ENCODE measurements at regions not wholly inside any gene's neighbourhood (a gene's known extent, or its start where the extent isn't known, plus 50 kb on each side); places are given as distances from the start of the nearest gene placed in this dataset.

GRCh38 chr4:97197106-97197505 lies 946.2 kb downstream of the STPG2 start:
- H3K36me3 ChIP-seq: no peaks in the 10 kb centered on the region
- H3K27me3 ChIP-seq: no peaks in the 10 kb centered on the region
- no peak for DNase-seq
- H3K4me1 ChIP-seq: no peaks in the 10 kb centered on the region
- 79 to 92% methylated on average over 2 of the region's 2 CpGs for WGBS, 2 donors (ENCODE audit: low coverage in 1 of 2)
- no peak for TF ChIP-seq CTCF (IDR thresholded peaks at IDR 0.05)
- TF ChIP-seq EP300 (IDR thresholded peaks at IDR 0.05; ENCODE audit: low read depth): no peak
- no peak for TF ChIP-seq POLR2A (IDR thresholded peaks at IDR 0.05)
- TF ChIP-seq POLR2AphosphoS5 (IDR thresholded peaks at IDR 0.05): no peak
- no peak overlapping the region for H3K4me3 ChIP-seq
- no peak overlapping the region for H3K27ac ChIP-seq
- intact Hi-C loops (cut with DNase I; ENCODE audit: low total_unique reads) (no loop called here), in situ Hi-C loops (cut with MboI; ENCODE audit: low pct_ligation_motif_present in 1 of 4, low pct_unique_long_range_greater_than_20kb in 1 of 4, low sequenced_read_pairs in 3 of 4) (no loop called here)
- H3K9me3 ChIP-seq: no peaks in the 10 kb centered on the region

- Histone ChIP-seq H3K4me3 (no peak overlapping the region), H3K4me1 (no peaks in the 10 kb centered on the region), H3K36me3 (no peaks in the 10 kb centered on the region), H3K27ac (no peak overlapping the region), H3K9me3 (no peaks in the 10 kb centered on the region), H3K27me3 (no peaks in the 10 kb centered on the region)
- intact Hi-C loops (cut with DNase I; ENCODE audit: low total_unique reads): no loop called here
- in situ Hi-C loops (cut with MboI; ENCODE audit: low pct_ligation_motif_present in 1 of 4, low pct_unique_long_range_greater_than_20kb in 1 of 4, low sequenced_read_pairs in 3 of 4): no loop called here
- 67 to 71% methylated on average over 1 of the region's 1 CpG for WGBS, 2 donors (ENCODE audit: low coverage in 1 of 2)
- no peak for TF ChIP-seq EP300 (IDR thresholded peaks at IDR 0.05; ENCODE audit: low read depth)
- no peak for TF ChIP-seq POLR2AphosphoS5 (IDR thresholded peaks at IDR 0.05)
- TF ChIP-seq POLR2A (IDR thresholded peaks at IDR 0.05): no peak
- no peak for TF ChIP-seq CTCF (IDR thresholded peaks at IDR 0.05)
- DNase-seq: no peak
Measured at GRCh38 chr4:97208749-97209148, 934.5 kb downstream of the STPG2 start.

- 38 to 86% methylated on average over 1 to 5 of the region's 5 CpGs for WGBS, 2 donors (ENCODE audit: low coverage in 1 of 2)
- intact Hi-C loops (cut with DNase I; ENCODE audit: low total_unique reads) (no loop called here), in situ Hi-C loops (cut with MboI; ENCODE audit: low pct_ligation_motif_present in 1 of 4, low pct_unique_long_range_greater_than_20kb in 1 of 4, low sequenced_read_pairs in 3 of 4) (no loop called here)
- Histone ChIP-seq H3K9me3 (no peaks in the 10 kb centered on the region), H3K27me3 (no peaks in the 10 kb centered on the region), H3K36me3 (no peaks in the 10 kb centered on the region), H3K4me3 (no peak overlapping the region), H3K27ac (no peak overlapping the region), H3K4me1 (no peaks in the 10 kb centered on the region)
- no peak for TF ChIP-seq EP300 (IDR thresholded peaks at IDR 0.05; ENCODE audit: low read depth)
- no peak for TF ChIP-seq CTCF (IDR thresholded peaks at IDR 0.05)
- TF ChIP-seq POLR2AphosphoS5 (IDR thresholded peaks at IDR 0.05): no peak
- no peak for TF ChIP-seq POLR2A (IDR thresholded peaks at IDR 0.05)
- DNase-seq: no peak
Measured at GRCh38 chr4:97215409-97215941, 927.8 kb downstream of the STPG2 start.

- TF ChIP-seq CTCF (IDR thresholded peaks at IDR 0.05) (no peak), POLR2AphosphoS5 (IDR thresholded peaks at IDR 0.05) (no peak)
- no peak overlapping the region for H3K27ac ChIP-seq
- no peaks in the 10 kb centered on the region for H3K27me3 ChIP-seq
- 78 to 80% methylated on average over 4 of the region's 4 CpGs for WGBS, 2 donors (ENCODE audit: low coverage in 1 of 2)
- in situ Hi-C loops (cut with MboI; ENCODE audit: low pct_ligation_motif_present in 1 of 4, low pct_unique_long_range_greater_than_20kb in 1 of 4, low sequenced_read_pairs in 3 of 4): no loop called here
- H3K4me3 ChIP-seq: no peak overlapping the region
- no peaks in the 10 kb centered on the region for H3K36me3 ChIP-seq
- intact Hi-C loops (cut with DNase I; ENCODE audit: low total_unique reads): no loop called here
- no peaks in the 10 kb centered on the region for H3K9me3 ChIP-seq
- no peaks in the 10 kb centered on the region for H3K4me1 ChIP-seq
- DNase-seq: no peak
Measured at GRCh38 chr4:97216046-97216445, 927.2 kb downstream of the STPG2 start.

All from transverse colon (tissue), 4 donors.